Dedifferentiated amniotic fluid mesenchymal stem cell (primary cell): ENCODE measurements at regions not wholly inside any gene's neighbourhood (a gene's known extent, or its start where the extent isn't known, plus 50 kb on each side); places are given as distances from the start of the nearest gene placed in this dataset.

ENCODE experiments used
- DNase-seq: peaks from one replicate; pipeline ENCODE4 v3.0.0-alpha.2; 2016; ENCODE audit errors: extremely low spot score

DNA sequence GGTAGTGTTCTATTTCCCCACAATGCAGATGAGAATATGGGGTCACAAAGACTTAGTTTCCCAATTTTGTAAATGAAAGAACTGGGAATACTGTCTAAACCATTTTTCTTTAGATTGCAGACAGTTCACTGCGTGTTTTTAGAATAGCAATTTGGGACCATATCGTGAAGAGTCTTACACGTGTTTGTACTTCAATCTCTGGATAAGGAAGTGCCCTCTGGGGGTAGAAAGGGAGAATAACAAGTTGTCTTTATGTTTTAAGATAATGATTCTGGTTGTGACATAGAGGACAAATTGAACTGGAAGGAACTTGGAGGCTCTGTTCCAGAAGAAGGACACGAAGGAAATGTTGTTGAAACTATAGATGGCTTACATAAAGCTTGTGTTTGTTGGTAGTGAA, 457.7 kb downstream of the CBLN2 start:
- no peak for DNase-seq

GRCh38 chr18:72075040-72075439, 469.1 kb downstream of the CBLN2 start:
- DNase-seq = no peak

DNA sequence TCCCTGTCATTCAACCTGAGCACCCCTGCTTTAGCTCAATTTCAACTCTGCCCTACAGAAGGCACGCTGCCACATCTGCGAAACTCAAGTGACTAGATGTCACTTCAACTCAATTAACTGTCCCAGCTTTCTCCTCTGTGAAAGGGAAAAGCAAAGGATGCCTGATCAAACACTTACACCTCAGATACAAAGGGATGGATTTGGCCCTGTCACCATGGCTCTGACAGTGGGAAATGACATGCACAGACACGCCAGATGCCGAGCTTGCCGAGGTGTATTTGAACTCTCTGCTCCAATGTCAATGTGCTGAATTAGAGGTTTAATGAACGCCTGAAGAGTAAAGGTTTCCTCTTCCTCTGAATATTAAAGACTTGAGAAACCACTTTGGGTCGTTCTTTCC, 481.1 kb downstream of the CBLN2 start:
- no peak for DNase-seq

GRCh38 chr18:72058851-72059250, 485.3 kb downstream of the CBLN2 start:
- DNase-seq = no peak

- no peak for DNase-seq
Measured at GRCh38 chr18:72056171-72056570, 488.0 kb downstream of the CBLN2 start.

- no peak for DNase-seq
Measured at GRCh38 chr18:72041313-72042032, 502.7 kb downstream of the CBLN2 start.

DNA sequence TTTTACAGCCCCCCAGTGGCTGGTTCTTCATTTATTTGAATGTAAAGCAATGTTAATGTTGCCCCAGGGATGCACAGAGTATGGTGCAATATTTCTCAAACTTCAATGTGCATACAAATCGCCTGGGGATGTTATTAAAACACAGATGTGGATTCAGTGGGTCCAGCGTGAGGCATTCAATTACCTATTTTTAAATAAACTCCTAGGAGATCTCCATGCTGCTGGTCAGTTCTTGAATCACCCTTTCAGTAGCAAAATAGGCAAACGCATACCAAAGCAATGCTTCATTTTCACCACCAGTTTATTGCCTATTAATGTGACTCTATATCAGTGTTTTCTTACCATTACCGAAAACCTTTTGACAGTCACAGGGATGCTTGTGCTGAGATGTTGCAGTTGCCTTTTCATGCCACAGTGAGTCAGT, 530.7 kb downstream of the CBLN2 start:
- DNase-seq = no peak

- no peak for DNase-seq
Measured at GRCh38 chr18:71998547-71999097, 545.5 kb downstream of the CBLN2 start.

GRCh38 chr18:71995904-71996465, 548.2 kb downstream of the CBLN2 start:
- DNase-seq = no peak

- no peak for DNase-seq
Measured at GRCh38 chr18:71994273-71994672, 549.9 kb downstream of the CBLN2 start.

DNA sequence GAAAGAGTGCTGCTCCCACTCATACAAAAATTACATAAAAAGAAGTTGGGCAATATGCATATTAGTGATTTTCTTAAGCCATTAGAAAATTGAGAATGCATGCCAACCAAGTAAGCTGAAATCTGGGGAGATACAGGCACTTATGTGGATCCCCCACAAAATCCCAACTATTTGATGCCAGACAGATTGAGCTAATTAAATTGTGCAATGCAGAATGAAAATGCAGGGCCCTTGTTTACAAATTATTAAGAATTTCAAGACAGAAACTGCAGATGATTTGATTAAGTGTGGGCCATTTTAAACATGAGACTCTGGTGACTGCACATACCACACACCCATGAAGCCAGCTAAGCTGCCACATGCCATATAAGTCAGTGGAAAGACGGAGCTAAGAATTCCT, 554.5 kb downstream of the CBLN2 start:
- DNase-seq = no peak

- DNase-seq = no peak
Measured at GRCh38 chr18:71986351-71987050, 557.6 kb downstream of the CBLN2 start.

DNA sequence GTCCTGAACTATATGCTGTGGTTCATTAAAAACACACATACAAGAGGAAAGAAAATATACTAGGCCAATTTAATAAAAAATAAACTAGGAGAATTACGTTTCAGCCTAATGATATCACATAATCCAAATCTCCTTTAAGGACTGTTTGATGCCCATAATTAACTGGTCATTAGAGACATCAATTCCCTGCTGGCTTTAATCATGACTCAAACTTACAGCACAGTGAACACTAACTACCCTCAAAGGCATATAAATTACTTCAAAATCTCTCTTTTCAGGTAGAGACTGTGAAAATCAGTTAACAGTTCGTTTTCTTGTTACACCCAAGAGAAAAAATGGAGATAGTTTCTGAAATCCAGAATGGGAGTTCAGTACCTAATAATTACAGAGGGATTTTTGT, 567.4 kb downstream of the CBLN2 start:
- DNase-seq = no peak

DNA sequence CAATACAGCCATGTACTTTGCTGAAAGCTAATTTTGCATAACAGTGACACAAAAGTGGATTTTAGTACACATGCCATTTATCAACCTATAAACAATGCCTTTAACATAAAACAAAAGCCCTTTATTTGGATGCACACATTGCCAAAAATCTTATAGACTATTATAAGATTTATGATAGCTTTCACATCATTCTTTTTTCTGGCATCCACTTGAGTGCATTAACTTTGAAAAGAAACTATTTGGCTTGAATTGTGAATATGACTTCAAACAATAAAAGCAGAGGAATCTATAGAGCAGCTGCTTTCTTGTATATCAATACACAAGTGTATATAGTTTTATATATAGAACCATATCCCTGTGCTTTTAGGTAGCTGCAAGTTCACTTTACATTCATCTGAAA, 577.4 kb downstream of the CBLN2 start:
- DNase-seq = no peak

GRCh38 chr18:71958605-71959004, 585.5 kb downstream of the CBLN2 start:
- DNase-seq = no peak

DNA sequence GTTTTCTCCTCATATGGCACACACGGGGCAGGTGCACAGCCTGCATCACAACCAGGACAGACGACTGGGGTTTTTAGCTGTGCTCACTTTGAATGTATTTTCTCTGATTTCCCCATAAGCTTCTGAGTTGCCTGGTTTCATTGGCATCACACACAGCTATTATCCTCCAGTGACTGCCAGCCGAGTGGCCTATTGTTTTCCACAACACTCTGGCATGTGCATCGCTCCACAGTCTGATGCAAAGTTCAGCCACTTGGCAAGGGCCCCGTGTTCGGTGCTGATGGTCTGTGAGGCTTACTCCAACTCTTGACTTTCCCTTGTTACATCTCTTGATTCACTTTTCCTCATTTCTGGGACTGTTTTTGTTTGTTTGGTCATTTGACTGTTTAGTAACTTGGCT, 593.1 kb downstream of the CBLN2 start:
- DNase-seq = no peak

DNA sequence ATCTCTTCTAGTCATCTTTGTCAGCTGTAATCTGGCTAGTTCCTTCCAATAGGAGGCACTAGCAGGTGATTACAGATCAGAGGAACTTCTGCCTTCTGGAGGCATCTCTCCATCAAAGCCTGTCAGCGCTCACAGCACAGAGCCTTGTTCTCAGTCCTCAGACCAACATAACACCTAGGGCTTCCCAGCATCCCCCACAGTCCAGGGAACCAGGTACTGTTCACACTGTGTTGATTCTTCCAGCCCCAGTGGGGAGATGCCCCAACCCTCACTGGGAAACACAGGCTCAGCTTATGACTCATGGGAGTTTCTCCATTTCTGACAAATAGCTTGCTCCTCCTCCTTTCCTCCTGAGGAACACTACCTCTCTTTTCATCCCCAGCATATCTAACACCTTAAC, 601.7 kb downstream of the CBLN2 start:
- DNase-seq = no peak

DNA sequence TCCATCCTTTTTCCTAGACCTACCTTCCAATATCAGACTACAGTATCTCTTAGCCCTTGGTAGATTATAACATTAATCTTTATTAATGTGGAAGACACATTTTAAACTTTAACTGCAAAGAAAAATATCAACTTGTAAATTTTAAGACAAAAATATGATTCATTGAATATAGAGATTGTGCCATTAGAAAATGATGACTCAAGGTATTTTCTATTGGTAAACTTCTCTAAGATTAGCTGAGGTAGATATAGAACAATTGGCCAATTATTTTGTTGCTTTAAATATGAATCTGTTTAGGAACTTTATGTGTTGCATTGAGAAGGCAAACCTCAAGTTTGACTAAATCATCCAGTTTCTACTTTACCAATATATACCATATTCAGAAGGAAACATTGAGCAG, 604.7 kb downstream of the CBLN2 start:
- no peak for DNase-seq

DNA sequence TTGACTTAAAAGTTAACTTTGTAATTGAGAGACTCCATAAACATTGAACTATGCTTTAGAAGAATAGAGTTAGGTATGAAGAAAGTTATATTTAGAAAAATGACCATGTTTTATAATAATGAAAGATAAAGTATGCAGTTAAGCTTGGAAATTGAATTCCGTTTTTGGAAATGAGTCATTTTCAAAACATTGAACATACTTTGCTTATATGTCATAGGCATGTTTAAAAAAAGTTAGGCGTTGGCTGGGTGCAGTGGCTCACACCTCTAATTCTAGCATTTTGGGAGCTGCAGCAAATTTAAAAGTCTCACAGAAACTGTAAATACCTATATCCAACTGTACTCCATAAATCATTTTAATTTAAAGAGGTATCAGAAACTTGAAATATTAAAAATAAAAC, 607.4 kb downstream of the CBLN2 start:
- no peak for DNase-seq

DNA sequence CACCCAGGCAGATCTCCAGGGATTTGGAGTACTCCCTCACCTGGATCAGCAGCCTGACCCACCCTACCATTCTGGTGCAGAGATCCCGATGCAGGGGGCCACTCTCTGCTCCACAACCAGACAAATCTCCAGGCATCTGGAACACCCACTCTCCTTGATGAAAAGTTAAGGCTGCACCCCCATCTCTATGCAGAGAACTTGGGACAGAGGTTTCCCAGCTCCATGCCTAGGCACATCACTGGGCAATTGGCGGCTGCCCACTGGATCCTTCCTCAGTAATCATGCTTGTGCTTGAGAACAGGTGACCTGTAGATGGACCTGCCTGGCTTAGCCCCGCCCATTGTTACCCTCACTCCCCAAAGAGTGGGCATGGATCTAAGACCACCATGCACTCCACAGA, 624.9 kb downstream of the CBLN2 start:
- DNase-seq = no peak

- no peak for DNase-seq
Measured at GRCh38 chr18:71913641-71914040, 630.5 kb downstream of the CBLN2 start.

- DNase-seq = no peak
Measured at GRCh38 chr18:71902482-71902881, 641.7 kb downstream of the CBLN2 start.
